HCT116 (cell line): ENCODE measurements at regions not wholly inside any gene's neighbourhood (a gene's known extent, or its start where the extent isn't known, plus 50 kb on each side); places are given as distances from the start of the nearest gene placed in this dataset.
A peak's percentile ranks its signal among the peaks of the same experiment; 100 is the strongest.

Experiments used
- ATAC-seq: fragments of 200-7000 bp; cut with Tn5 transposase; 2 replicates; pipeline ENCODE4 v1.9.1; 2020; ENCODE audit warnings: mild to moderate bottlenecking, moderate library complexity
- BruUV-seq: library from RNA; stranded (reverse); fragments of 400-500 nt; replicated peaks from 2 replicates; lab custom pipeline; 2021; lab: Mats Ljungman, UMichigan
- CTCF ChIA-PET: fragments of 300-600 bp; sonication (Branson Sonifier 250); formaldehyde crosslinking; loops from one replicate; lab custom pipeline; 2021; ENCODE audit warnings: antibody characterized with exemption; lab: Charles Lee
- POLR2A ChIA-PET: fragments of 300-600, 350-600 bp; sonication (Branson Sonifier 250); formaldehyde crosslinking; loops from one replicate; lab custom pipeline; 2021; ENCODE audit warnings: antibody characterized with exemption; lab: Charles Lee
- RAD21 ChIA-PET, 2 experiments: fragments of 300-600 bp; sonication (Branson Sonifier 250); formaldehyde crosslinking; loops; one replicate each; lab custom pipeline; 2023; ENCODE audit warnings: low total read pairs in 2 of 2; ENCODE audit not compliant: uncharacterized antibody in 2 of 2, unreplicated experiment in 2 of 2, low non-redundant PET in 1 of 2; lab: Charles Lee
- DNase-seq: peaks from one replicate; pipeline ENCODE4 v3.0.0-alpha.2; 2010; ENCODE audit warnings: low read depth, low spot score
- H2AFZ ChIP-seq: fragments of 200-600 bp; shearing (Covaris generic), sonication (generic); 2 replicates; pipeline ENCODE4 v1.6.1; 2017; ENCODE audit warnings: low read depth, mixed run types, mixed read lengths, antibody characterized with exemption, low read length; ENCODE audit not compliant: poor library complexity, severe bottlenecking
- H3K27ac ChIP-seq: 2 replicates; pipeline ENCODE4 v1.5.1; 2012; ENCODE audit warnings: low read depth, low read length
- H3K27me3 ChIP-seq: fragments of 200-600 bp; sonication (generic); 2 replicates; pipeline ENCODE4 v1.6.1; 2016; ENCODE audit warnings: mixed run types, low read length, mixed read lengths; ENCODE audit not compliant: insufficient read depth
- H3K36me3 ChIP-seq, 2 experiments: fragments of 200-500 bp in 1 of 2; fragments of 200-600 bp in 1 of 2; sonication (Bioruptor generic) in 1 of 2; sonication (generic) in 1 of 2; 2 replicates each; pipeline versions ENCODE4 v1.5.1 to v1.6.1; 2014 to 2016; ENCODE audit warnings: low read length in 2 of 2, inconsistent platforms in 1 of 2, mixed read lengths in 1 of 2, mixed run types in 1 of 2; ENCODE audit not compliant: insufficient read depth in 2 of 2, control insufficient read depth in 1 of 2
- H3K4me1 ChIP-seq, 2 experiments: fragments of 200-600 bp in 1 of 2; sonication (generic) in 1 of 2; 2 replicates each; pipeline versions ENCODE4 v1.5.1 to v1.6.1; 2012 to 2017; ENCODE audit warnings: low read length in 2 of 2, inconsistent platforms in 1 of 2, mild to moderate bottlenecking in 1 of 2, mixed read lengths in 1 of 2, mixed run types in 1 of 2, moderate library complexity in 1 of 2; ENCODE audit not compliant: insufficient read depth in 2 of 2, control insufficient read depth in 1 of 2
- H3K4me2 ChIP-seq: fragments of 200-600 bp; sonication (generic); 2 replicates; pipeline ENCODE4 v1.6.1; 2017; ENCODE audit warnings: mixed run types, low read length, mixed read lengths
- H3K4me3 ChIP-seq, 2 experiments: fragments of 200-600 bp in 1 of 2; sonication (generic) in 1 of 2; replicated peaks in 1 of 2; 2 replicates each; pipeline ENCODE4 v1.5.1; 2011 to 2016; ENCODE audit warnings: low read length in 2 of 2, control low read depth in 1 of 2, low read depth in 1 of 2, mild to moderate bottlenecking in 1 of 2, mixed read lengths in 1 of 2, mixed run types in 1 of 2
- H3K79me2 ChIP-seq: fragments of 200-600 bp; sonication (generic); 2 replicates; pipeline ENCODE4 v1.6.1; 2017; ENCODE audit warnings: mild to moderate bottlenecking, mixed run types, low read length, moderate library complexity, mixed read lengths; ENCODE audit not compliant: insufficient read depth
- H3K9ac ChIP-seq: fragments of 200-600 bp; sonication (generic); 2 replicates; pipeline ENCODE4 v1.6.1; 2016; ENCODE audit warnings: low read length, mixed read lengths
- H3K9me2 ChIP-seq: fragments of 200-600 bp; sonication (generic), shearing (Covaris generic); 2 replicates; pipeline ENCODE4 v1.6.1; 2017; ENCODE audit warnings: mixed run types, mild to moderate bottlenecking, moderate library complexity; ENCODE audit not compliant: insufficient read depth
- H3K9me3 ChIP-seq, 2 experiments: fragments of 200-500 bp in 1 of 2; fragments of 200-600 bp in 1 of 2; sonication (Bioruptor generic) in 1 of 2; sonication (generic) in 1 of 2; 2 replicates each; pipeline ENCODE4 v1.6.1; 2014 to 2017; ENCODE audit warnings: low read length in 2 of 2, mixed read lengths in 2 of 2, inconsistent platforms in 1 of 2, low read depth in 1 of 2, mild to moderate bottlenecking in 1 of 2, mixed run types in 1 of 2, moderate library complexity in 1 of 2; ENCODE audit not compliant: control insufficient read depth in 1 of 2, insufficient read depth in 1 of 2
- H4K20me1 ChIP-seq: fragments of 200-600 bp; sonication (generic), shearing (Covaris generic); 2 replicates; pipeline ENCODE4 v1.6.1; 2017; ENCODE audit warnings: mixed run types, mild to moderate bottlenecking, moderate library complexity; ENCODE audit not compliant: insufficient read depth
- ATF3 ChIP-seq: IDR thresholded peaks from 2 replicates; pipeline ENCODE4 v1.6.1; 2012
- CBX3 ChIP-seq: IDR thresholded peaks from 2 replicates; pipeline ENCODE4 v1.6.1; 2012; ENCODE audit warnings: low read depth
- EGR1 ChIP-seq: IDR thresholded peaks from 2 replicates; pipeline ENCODE4 v1.6.1; 2012; ENCODE audit warnings: low read depth
- ELF1 ChIP-seq: IDR thresholded peaks from 2 replicates; pipeline ENCODE4 v1.6.1; 2012; ENCODE audit warnings: low read depth, borderline replicate concordance
- FOSL1 ChIP-seq: IDR thresholded peaks from 2 replicates; pipeline ENCODE4 v1.6.1; 2012; ENCODE audit warnings: low read depth
- JUND ChIP-seq: IDR thresholded peaks from 2 replicates; pipeline ENCODE4 v1.6.1; 2012
- POLR2A ChIP-seq: IDR thresholded peaks from 2 replicates; pipeline ENCODE4 v1.7.0; 2011; ENCODE audit warnings: borderline replicate concordance; ENCODE audit not compliant: insufficient read depth, insufficient read length; ENCODE audit errors: extremely low read depth
- SIN3A ChIP-seq: IDR thresholded peaks from 2 replicates; pipeline ENCODE4 v1.6.1; 2012; ENCODE audit warnings: low read depth
- ZFX ChIP-seq: fragments of 450-650 bp; IDR thresholded peaks from 2 replicates; pipeline ENCODE4 v1.6.1; 2017
- ZNF274 ChIP-seq: fragments of 200-500 bp; sonication (Bioruptor generic); IDR thresholded peaks from 2 replicates; pipeline ENCODE4 v1.6.1; 2014; ENCODE audit warnings: mild to moderate bottlenecking, low read depth, low read length, inconsistent platforms
- intact Hi-C: fragments of 100-400 bp; cut with micrococcal nuclease; formaldehyde crosslinking; loops from 2 replicates; pipeline ENCODE4 v1.10.0; 2022
- TF ChIP-seq, protein P1 (sequence below): IDR thresholded peaks from 2 replicates; pipeline ENCODE4 v1.6.1; 2012

- ChIA-PET POLR2A (no interaction called here), RAD21 (interaction anchor here in 1 of 2 experiments (0.6 kb wide), 1 partner anchor 202 kb away, joined by 3 read pairs; no protein-coding TSS in a partner anchor)
- H3K79me2 ChIP-seq, result peaks cover 94% of the 10 kb centered on the region
- H3K27ac ChIP-seq, result peak overlapping the region; percentile 7; the same call in 1 of the 2 replicates
- intact Hi-C loops, result no loop called here
- DNase-seq, result no peak
- peaks cover 0 to 26% of the 10 kb centered on the region in 2 experiments; a peak in 1 of 4 replicates for H3K36me3 ChIP-seq
- no peak overlapping the region for H2AFZ ChIP-seq
- no peak overlapping the region for H3K9ac ChIP-seq
- TF ChIP-seq ZFX (no peak), CBX3 (peak; percentile 69; the same call in 1 of the 2 replicates), FOSL1 (peak; percentile 44), SIN3A (no peak), POLR2A (no peak), JUND (peak; percentile 57; the same call in 1 of the 2 replicates), ATF3 (no peak), EGR1 (no peak; the same call in 1 of the 2 replicates)
- TF ChIP-seq, protein P1, sequence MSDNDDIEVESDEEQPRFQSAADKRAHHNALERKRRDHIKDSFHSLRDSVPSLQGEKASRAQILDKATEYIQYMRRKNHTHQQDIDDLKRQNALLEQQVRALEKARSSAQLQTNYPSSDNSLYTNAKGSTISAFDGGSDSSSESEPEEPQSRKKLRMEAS, result peak; percentile 9; the same call in 1 of the 2 replicates
- TF ChIP-seq, all 23 proteins: peak for 4
- no peaks in the 10 kb centered on the region for H3K27me3 ChIP-seq
- H3K4me2 ChIP-seq, result peak overlapping the region; percentile 39
- H4K20me1 ChIP-seq, result peaks cover 15% of the 10 kb centered on the region; the same call in 1 of the 2 replicates
- ATAC-seq, result no peak
- H3K4me3 ChIP-seq, result no peak overlapping the region
- BruUV-seq, result no TSS peak
- H3K9me2 ChIP-seq, result no peaks in the 10 kb centered on the region
- peaks cover 9% of the 10 kb centered on the region in 2 experiments; a peak in 3 of 4 replicates for H3K9me3 ChIP-seq
- H3K4me1 ChIP-seq, result peaks cover 23 to 35% of the 10 kb centered on the region in 2 experiments
- CTCF ChIA-PET, result interaction anchor here (1.2 kb wide), 1 partner anchor 10 kb away, joined by 5 read pairs; no protein-coding TSS in a partner anchor
Observed at GRCh38 chr17:77332981-77333685, 192.4 kb downstream of the SEC14L1 start.

GRCh38 chr17:77337150-77337549, 196.4 kb downstream of the SEC14L1 start:
- H3K36me3 ChIP-seq, result peaks cover 0 to 22% of the 10 kb centered on the region in 2 experiments; a peak in 2 of 4 replicates
- CTCF ChIA-PET, result no interaction called here
- peaks cover 88% of the 10 kb centered on the region for H3K79me2 ChIP-seq
- ATAC-seq (no peak), DNase-seq (no peak)
- H3K27me3 ChIP-seq, result no peaks in the 10 kb centered on the region
- no peak overlapping the region for H3K4me2 ChIP-seq
- BruUV-seq, result no TSS peak
- POLR2A ChIA-PET, result no interaction called here
- peaks cover 8% of the 10 kb centered on the region; the same call in 1 of the 2 replicates for H4K20me1 ChIP-seq
- H3K4me1 ChIP-seq, result peaks cover 12 to 17% of the 10 kb centered on the region in 2 experiments
- H3K9ac ChIP-seq, result no peak overlapping the region
- H3K9me2 ChIP-seq, result no peaks in the 10 kb centered on the region
- TF ChIP-seq CBX3, result no peak
- TF ChIP-seq EGR1, result no peak
- TF ChIP-seq ELF1, result no peak
- TF ChIP-seq POLR2A, result no peak
- no peak for TF ChIP-seq ZNF274
- TF ChIP-seq, protein P1, result no peak
- no peak for TF ChIP-seq FOSL1
- no peak for TF ChIP-seq JUND
- intact Hi-C loops, result no loop called here
- no peak overlapping the region for H2AFZ ChIP-seq
- H3K27ac ChIP-seq, result no peak overlapping the region
- RAD21 ChIA-PET, result no interaction called here
- no peak overlapping the region for H3K4me3 ChIP-seq
- H3K9me3 ChIP-seq, result peaks cover 9% of the 10 kb centered on the region in 2 experiments; a peak in 3 of 4 replicates
